ENCODE measurements at regions not wholly inside any gene's neighbourhood (a gene's known extent, or its start where the extent isn't known, plus 50 kb on each side); places are given as distances from the start of the nearest gene placed in this dataset.

GRCh38 chr1:58884706-58885661 is 101.1 kb upstream of the JUN start (continued):
- no peak for TF ChIP-seq RERE (CRISPR knock-in tag; IDR thresholded peaks at IDR 0.05; ENCODE audit: borderline replicate concordance)
- TF ChIP-seq ZNF263 (CRISPR knock-in tag; IDR thresholded peaks at IDR 0.05; ENCODE audit: borderline replicate concordance), result no peak
- no peak; the same call in none of the 2 replicates for TF ChIP-seq MECOM (CRISPR knock-in tag; IDR thresholded peaks at IDR 0.05)
- TF ChIP-seq MLLT1 (IDR thresholded peaks at IDR 0.05), result 0 out of 4 replicates have a peak, but pooled peaks of 1 of the 2 experiments have one; percentile 27
- TF ChIP-seq CEBPB (tag; IDR thresholded peaks at IDR 0.05), result peak; percentile 55
- TF ChIP-seq GTF2A2 (tag; IDR thresholded peaks at IDR 0.05), result peak; percentile 79
- no peak for TF ChIP-seq ZNF146 (CRISPR knock-in tag; IDR thresholded peaks at IDR 0.05; ENCODE audit: unreplicated experiment)
- no peak for TF ChIP-seq ZBTB33 (CRISPR knock-in tag; IDR thresholded peaks at IDR 0.05)
- TF ChIP-seq, protein P1, sequence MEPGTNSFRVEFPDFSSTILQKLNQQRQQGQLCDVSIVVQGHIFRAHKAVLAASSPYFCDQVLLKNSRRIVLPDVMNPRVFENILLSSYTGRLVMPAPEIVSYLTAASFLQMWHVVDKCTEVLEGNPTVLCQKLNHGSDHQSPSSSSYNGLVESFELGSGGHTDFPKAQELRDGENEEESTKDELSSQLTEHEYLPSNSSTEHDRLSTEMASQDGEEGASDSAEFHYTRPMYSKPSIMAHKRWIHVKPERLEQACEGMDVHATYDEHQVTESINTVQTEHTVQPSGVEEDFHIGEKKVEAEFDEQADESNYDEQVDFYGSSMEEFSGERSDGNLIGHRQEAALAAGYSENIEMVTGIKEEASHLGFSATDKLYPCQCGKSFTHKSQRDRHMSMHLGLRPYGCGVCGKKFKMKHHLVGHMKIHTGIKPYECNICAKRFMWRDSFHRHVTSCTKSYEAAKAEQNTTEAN (CRISPR knock-in tag; IDR thresholded peaks at IDR 0.05), result peak; percentile 49; the same call in 1 of the 2 replicates
- no peak for TF ChIP-seq SREBF2 (CRISPR knock-in tag; IDR thresholded peaks at IDR 0.05)
- no peak for TF ChIP-seq FOXP4 (CRISPR knock-in tag; IDR thresholded peaks at IDR 0.05; ENCODE audit: borderline replicate concordance)
- no peak for TF ChIP-seq GABPB2 (CRISPR knock-in tag; conservative IDR thresholded peaks at IDR 0.05)
- no peak for TF ChIP-seq NR2F6 (CRISPR knock-in tag; IDR thresholded peaks at IDR 0.05)
